B cell (primary cell): ENCODE measurements at regions not wholly inside any gene's neighbourhood (a gene's known extent, or its start where the extent isn't known, plus 50 kb on each side); places are given as distances from the start of the nearest gene placed in this dataset.

Source experiments
- ATAC-seq: fragments of 200-7000 bp; cut with Tn5 transposase; one replicate; pipeline ENCODE4 v1.10.0; 2021; ENCODE audit warnings: low read depth, mild to moderate bottlenecking, moderate number of reproducible peaks, moderate library complexity
- CTCF ChIA-PET: fragments of 350-600 bp; sonication (Branson Sonifier 250); formaldehyde crosslinking; loops from one replicate; lab custom pipeline; 2021; ENCODE audit warnings: antibody characterized with exemption, inconsistent platforms; lab: Charles Lee
- POLR2A ChIA-PET: fragments of 350-600 bp; sonication (Branson Sonifier 250); formaldehyde crosslinking; loops from one replicate; lab custom pipeline; 2021; ENCODE audit warnings: antibody characterized with exemption; lab: Charles Lee
- DNase-seq: peaks from one replicate; pipeline ENCODE4 v3.0.0; 2013
- H2AFZ ChIP-seq: 2 replicates; pipeline ENCODE4 v1.6.1; 2012; ENCODE audit warnings: mild to moderate bottlenecking, low read depth, low read length; ENCODE audit not compliant: insufficient read depth, poor library complexity, severe bottlenecking
- H3K27ac ChIP-seq, 2 donors: 1 replicate in 1 of 2; 2 replicates in 1 of 2; pipeline ENCODE4 v1.5.1; 2012 to 2013; ENCODE audit warnings: low read length in 2 of 2, mild to moderate bottlenecking in 2 of 2, moderate library complexity in 1 of 2
- H3K27me3 ChIP-seq, 4 experiments: fragments of 200-600 bp in 1 of 4; sonication (generic) in 1 of 4; replicated peaks in 1 of 4; 1 replicate in 2 of 4; 2 replicates in 2 of 4; pipeline versions ENCODE4 v1.6.1 to v1.7.0; 2013 to 2016; ENCODE audit warnings: low read length in 3 of 4, mild to moderate bottlenecking in 2 of 4, mixed read lengths in 1 of 4, moderate library complexity in 1 of 4; ENCODE audit not compliant: insufficient read depth in 4 of 4, control insufficient read depth in 3 of 4; ENCODE audit errors: control extremely low read depth in 1 of 4
- H3K36me3 ChIP-seq, 2 experiments: replicated peaks in 1 of 2; 1 replicate in 1 of 2; 2 replicates in 1 of 2; pipeline versions ENCODE4 v1.6.1 to v1.7.1; 2013; ENCODE audit warnings: low read length in 1 of 2; ENCODE audit not compliant: insufficient read depth in 2 of 2, control insufficient read depth in 1 of 2; ENCODE audit errors: control extremely low read depth in 1 of 2, extremely low read depth in 1 of 2
- H3K4me1 ChIP-seq, 2 donors: fragments of 200-600 bp in 1 of 2; sonication (generic) in 1 of 2; 1 replicate in 1 of 2; 2 replicates in 1 of 2; pipeline versions ENCODE4 v1.5.1 to v1.6.1; 2013 to 2017; ENCODE audit warnings: low read length in 2 of 2; ENCODE audit not compliant: control insufficient read depth in 2 of 2, insufficient read depth in 2 of 2
- H3K4me2 ChIP-seq: replicated peaks from 2 replicates; pipeline ENCODE3; 2012; ENCODE audit warnings: mild to moderate bottlenecking, low read depth, low read length; ENCODE audit not compliant: poor library complexity, severe bottlenecking
- H3K4me3 ChIP-seq, 5 experiments: fragments of 200-600 bp in 1 of 5; sonication (generic) in 1 of 5; 1 replicate in 3 of 5; 2 replicates in 2 of 5; pipeline versions ENCODE4 v1.5.1 to v1.7.0; 2011 to 2016; ENCODE audit warnings: low read length in 4 of 5, mild to moderate bottlenecking in 4 of 5, low read depth in 2 of 5, control low read depth in 1 of 5, moderate library complexity in 1 of 5; ENCODE audit not compliant: insufficient read depth in 1 of 5; ENCODE audit errors: control extremely low read depth in 1 of 5, extremely low read depth in 1 of 5
- H3K79me2 ChIP-seq: fragments of 200-600 bp; sonication (generic); one replicate; pipeline ENCODE4 v1.6.0; 2016; ENCODE audit warnings: low read length; ENCODE audit not compliant: control insufficient read depth, insufficient read depth
- H3K9ac ChIP-seq: fragments of 200-600 bp; sonication (generic); 2 replicates; pipeline ENCODE4 v1.6.1; 2017; ENCODE audit warnings: mild to moderate bottlenecking, low read length, moderate library complexity
- H3K9me3 ChIP-seq, 3 donors: one replicate each; pipeline versions ENCODE4 v1.6.1 to v1.7.1; 2013; ENCODE audit warnings: low read length in 2 of 3; ENCODE audit not compliant: control insufficient read depth in 2 of 3, insufficient read depth in 1 of 3; ENCODE audit errors: control extremely low read depth in 1 of 3
- H4K20me1 ChIP-seq: 2 replicates; pipeline ENCODE4 v1.6.0; 2012; ENCODE audit warnings: mild to moderate bottlenecking, low read length; ENCODE audit not compliant: insufficient read depth, control insufficient read depth, poor library complexity, severe bottlenecking
- H3K27ac Mint-ChIP-seq: one replicate; pipeline ENCODE4 v1.8.0; 2021; ENCODE audit warnings: mixed read lengths
- H3K27me3 Mint-ChIP-seq: one replicate; pipeline ENCODE4 v1.8.0; 2021; ENCODE audit warnings: mixed read lengths
- H3K4me1 Mint-ChIP-seq: one replicate; pipeline ENCODE4 v1.8.0; 2021; ENCODE audit warnings: mixed read lengths
- H3K4me3 Mint-ChIP-seq: one replicate; pipeline ENCODE4 v1.8.0; 2021; ENCODE audit warnings: mixed read lengths
- H3K9me3 Mint-ChIP-seq: one replicate; pipeline ENCODE4 v1.8.0; 2022; ENCODE audit warnings: mixed read lengths; ENCODE audit not compliant: insufficient read depth
- CTCF ChIP-seq: fragments of 200-600 bp; IDR thresholded peaks from one replicate; pipeline ENCODE4 v1.8.0; 2022; ENCODE audit warnings: antibody characterized with exemption, mild to moderate bottlenecking
- EZH2 ChIP-seq: IDR thresholded peaks from 2 replicates; pipeline ENCODE4 v1.6.1; 2012; ENCODE audit warnings: borderline replicate concordance, low read depth, mild to moderate bottlenecking, moderate library complexity, low read length; ENCODE audit not compliant: insufficient read depth, poor library complexity, severe bottlenecking
- WGBS: methylation state at CpG from one replicate; pipeline ENCODE4 v1.1.5; 2013; ENCODE audit warnings: missing lambda C conversion rate; ENCODE audit not compliant: insufficient coverage; 5-methylcytosine and 5-hydroxymethylcytosine counted together
- intact Hi-C: fragments of 100-400 bp; cut with micrococcal nuclease; formaldehyde crosslinking; loops from one replicate; pipeline ENCODE4 v1.10.0; 2022

GRCh38 chr20:48325656-48326433 is 502.0 kb downstream of the PREX1 start:
- no peak for ATAC-seq
- CTCF ChIA-PET: no interaction called here

More at GRCh38 chr20:48325656-48326433, 502.0 kb downstream of the PREX1 start:
- no peak overlapping the region for H3K27ac Mint-ChIP-seq
- H3K9me3 ChIP-seq: no peaks in the 10 kb centered on the region
- no peak overlapping the region for H3K4me2 ChIP-seq
- peaks cover 19% of the 10 kb centered on the region for H3K27me3 Mint-ChIP-seq
- no peaks in the 10 kb centered on the region for H3K79me2 ChIP-seq
- no peaks in the 10 kb centered on the region for H3K4me1 ChIP-seq
- H3K27ac ChIP-seq: no peak overlapping the region
- no peak overlapping the region for H3K9ac ChIP-seq
- H3K4me3 ChIP-seq: no peak overlapping the region
- H3K4me1 Mint-ChIP-seq: no peaks in the 10 kb centered on the region
- no peaks in the 10 kb centered on the region for H3K36me3 ChIP-seq
- intact Hi-C loops: no loop called here
- no peaks in the 10 kb centered on the region for H4K20me1 ChIP-seq
- no peak overlapping the region for H2AFZ ChIP-seq
- 85% methylated on average over 29 of the region's 31 CpGs for WGBS
- no peak for DNase-seq
- H3K4me3 Mint-ChIP-seq: no peak overlapping the region
- no peaks in the 10 kb centered on the region for H3K9me3 Mint-ChIP-seq
- H3K27me3 ChIP-seq: peaks cover 0 to 6% (median 0%) of the 10 kb centered on the region in 4 experiments
- POLR2A ChIA-PET: no interaction called here
- TF ChIP-seq CTCF (no peak), EZH2 (no peak)
